PC-3 (cell line): ENCODE measurements at regions not wholly inside any gene's neighbourhood (a gene's known extent, or its start where the extent isn't known, plus 50 kb on each side); places are given as distances from the start of the nearest gene placed in this dataset.

Experiments used
- EZH2 ChIP-seq: fragments of 300-600 bp; sonication (generic); IDR thresholded peaks from one replicate; pipeline ENCODE4 v1.6.1; 2017; ENCODE audit warnings: antibody characterized with exemption, mild to moderate bottlenecking, low read length; ENCODE audit not compliant: unreplicated experiment
- TF ChIP-seq, protein P1 (sequence below): fragments of 300-600 bp; sonication (generic); conservative IDR thresholded peaks from 2 replicates; pipeline ENCODE4 v1.5.1; 2017; ENCODE audit warnings: antibody characterized with exemption, low read depth, mild to moderate bottlenecking, low read length

DNA sequence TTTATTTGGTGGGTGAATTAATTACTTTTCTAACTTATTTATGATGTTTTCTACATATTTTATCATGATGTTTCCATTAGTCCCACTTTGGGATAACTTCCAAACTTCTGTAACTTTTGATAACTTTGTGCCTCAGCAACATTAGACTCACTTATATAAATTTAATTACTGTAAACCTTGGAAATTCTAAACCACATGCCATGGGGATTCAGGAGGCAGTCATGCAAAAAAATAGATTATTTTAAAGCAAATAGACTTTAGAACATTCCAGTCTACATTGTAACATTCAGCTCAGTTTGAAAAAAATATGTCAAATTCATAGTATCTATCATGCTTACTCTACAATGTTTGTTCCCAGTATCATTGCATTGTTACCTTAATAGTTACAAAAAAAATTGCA is 728.5 kb upstream of the NRXN1 start:
- TF ChIP-seq, protein P1, sequence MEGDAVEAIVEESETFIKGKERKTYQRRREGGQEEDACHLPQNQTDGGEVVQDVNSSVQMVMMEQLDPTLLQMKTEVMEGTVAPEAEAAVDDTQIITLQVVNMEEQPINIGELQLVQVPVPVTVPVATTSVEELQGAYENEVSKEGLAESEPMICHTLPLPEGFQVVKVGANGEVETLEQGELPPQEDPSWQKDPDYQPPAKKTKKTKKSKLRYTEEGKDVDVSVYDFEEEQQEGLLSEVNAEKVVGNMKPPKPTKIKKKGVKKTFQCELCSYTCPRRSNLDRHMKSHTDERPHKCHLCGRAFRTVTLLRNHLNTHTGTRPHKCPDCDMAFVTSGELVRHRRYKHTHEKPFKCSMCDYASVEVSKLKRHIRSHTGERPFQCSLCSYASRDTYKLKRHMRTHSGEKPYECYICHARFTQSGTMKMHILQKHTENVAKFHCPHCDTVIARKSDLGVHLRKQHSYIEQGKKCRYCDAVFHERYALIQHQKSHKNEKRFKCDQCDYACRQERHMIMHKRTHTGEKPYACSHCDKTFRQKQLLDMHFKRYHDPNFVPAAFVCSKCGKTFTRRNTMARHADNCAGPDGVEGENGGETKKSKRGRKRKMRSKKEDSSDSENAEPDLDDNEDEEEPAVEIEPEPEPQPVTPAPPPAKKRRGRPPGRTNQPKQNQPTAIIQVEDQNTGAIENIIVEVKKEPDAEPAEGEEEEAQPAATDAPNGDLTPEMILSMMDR, result no peak
- TF ChIP-seq EZH2, result no peak
